ENCODE measurements at regions not wholly inside any gene's neighbourhood (a gene's known extent, or its start where the extent isn't known, plus 50 kb on each side); places are given as distances from the start of the nearest gene placed in this dataset.

DNA sequence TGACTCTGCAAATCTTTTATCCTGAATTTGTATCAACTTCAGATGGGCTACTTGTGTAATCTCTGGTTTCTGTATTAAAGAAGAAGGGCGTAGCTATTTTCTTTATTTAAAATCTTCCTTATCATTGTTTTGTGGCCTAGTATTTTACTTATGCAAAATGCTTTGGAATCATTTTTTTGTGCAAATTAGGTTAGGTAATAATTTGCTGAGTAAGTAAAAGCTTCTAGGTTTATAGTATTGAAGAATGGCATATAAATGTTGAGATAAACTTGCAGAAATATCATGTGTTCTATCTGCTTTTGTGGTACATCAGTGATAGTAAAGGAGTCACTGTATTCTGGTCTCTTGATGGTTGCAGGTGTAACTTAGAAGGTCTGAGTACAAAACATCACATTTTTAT is 197.2 kb upstream of the IL15 start:
- Histone ChIP-seq H3K9me3 (ENCODE audit: control insufficient read depth in 3 of 3, low read length in 3 of 3) (no peaks in the 10 kb centered on the region), H3K36me3 (ENCODE audit: control insufficient read depth in 3 of 3, insufficient read depth in 3 of 3, low read length in 3 of 3) (no peaks in the 10 kb centered on the region), H3K27ac (ENCODE audit: low read depth, low read length) (no peak overlapping the region), H3K27me3 (ENCODE audit: control insufficient read depth in 3 of 3, insufficient read depth in 3 of 3, low read length in 3 of 3) (no peaks in the 10 kb centered on the region), H3K4me1 (ENCODE audit: control insufficient read depth in 3 of 3, insufficient read depth in 3 of 3, low read length in 3 of 3) (no peaks in the 10 kb centered on the region), H3K9ac (ENCODE audit: low read depth in 1 of 3, low read length in 3 of 3) (no peak overlapping the region), H3K4me3 (ENCODE audit: low read length in 3 of 3) (no peak overlapping the region)

GRCh38 chr4:141447761-141448160 is 188.6 kb upstream of the IL15 start:
- no peaks in the 10 kb centered on the region for H3K9me3 ChIP-seq (ENCODE audit: control insufficient read depth in 3 of 3, low read length in 3 of 3)
- H3K9ac ChIP-seq (ENCODE audit: low read depth in 1 of 3, low read length in 3 of 3), result no peak overlapping the region
- H3K27ac ChIP-seq (ENCODE audit: low read depth, low read length), result no peak overlapping the region
- H3K36me3 ChIP-seq (ENCODE audit: control insufficient read depth in 3 of 3, insufficient read depth in 3 of 3, low read length in 3 of 3), result no peaks in the 10 kb centered on the region
- no peak overlapping the region for H3K4me3 ChIP-seq (ENCODE audit: low read length in 3 of 3)
- no peaks in the 10 kb centered on the region for H3K27me3 ChIP-seq (ENCODE audit: control insufficient read depth in 3 of 3, insufficient read depth in 3 of 3, low read length in 3 of 3)
- H3K4me1 ChIP-seq (ENCODE audit: control insufficient read depth in 3 of 3, insufficient read depth in 3 of 3, low read length in 3 of 3), result no peaks in the 10 kb centered on the region

- no peaks in the 10 kb centered on the region for H3K9me3 ChIP-seq (ENCODE audit: control insufficient read depth in 3 of 3, low read length in 3 of 3)
- H3K9ac ChIP-seq (ENCODE audit: low read depth in 1 of 3, low read length in 3 of 3), result no peak overlapping the region
- no peak overlapping the region for H3K4me3 ChIP-seq (ENCODE audit: low read length in 3 of 3)
- H3K36me3 ChIP-seq (ENCODE audit: control insufficient read depth in 3 of 3, insufficient read depth in 3 of 3, low read length in 3 of 3), result no peaks in the 10 kb centered on the region
- no peak overlapping the region for H3K27ac ChIP-seq (ENCODE audit: low read depth, low read length)
- no peaks in the 10 kb centered on the region for H3K4me1 ChIP-seq (ENCODE audit: control insufficient read depth in 3 of 3, insufficient read depth in 3 of 3, low read length in 3 of 3)
- no peaks in the 10 kb centered on the region for H3K27me3 ChIP-seq (ENCODE audit: control insufficient read depth in 3 of 3, insufficient read depth in 3 of 3, low read length in 3 of 3)
These were observed 187.9 kb upstream of the IL15 start for GRCh38 chr4:141448490-141448889.

DNA sequence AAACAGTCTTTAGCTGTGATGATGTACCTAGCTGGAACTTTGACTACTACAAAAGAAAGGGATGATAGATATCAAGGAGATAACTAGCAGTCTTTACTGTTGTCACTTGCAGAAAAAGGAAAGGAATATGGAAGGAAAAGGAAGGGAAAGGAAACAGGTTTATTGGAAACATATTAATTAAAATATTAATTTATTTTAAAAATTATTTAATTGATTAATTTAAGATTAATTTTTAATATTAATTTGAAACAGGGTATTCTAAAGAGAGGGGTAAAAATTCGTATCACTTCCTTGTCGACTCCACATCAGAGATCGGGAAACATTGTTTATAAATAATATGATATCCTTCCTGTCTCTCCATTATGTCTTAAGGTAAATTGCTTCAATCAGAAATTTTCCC is 186.5 kb upstream of the IL15 start:
- no peaks in the 10 kb centered on the region for H3K27me3 ChIP-seq (ENCODE audit: control insufficient read depth in 3 of 3, insufficient read depth in 3 of 3, low read length in 3 of 3)
- no peak overlapping the region for H3K4me3 ChIP-seq (ENCODE audit: low read length in 3 of 3)
- no peaks in the 10 kb centered on the region for H3K9me3 ChIP-seq (ENCODE audit: control insufficient read depth in 3 of 3, low read length in 3 of 3)
- no peaks in the 10 kb centered on the region for H3K4me1 ChIP-seq (ENCODE audit: control insufficient read depth in 3 of 3, insufficient read depth in 3 of 3, low read length in 3 of 3)
- H3K36me3 ChIP-seq (ENCODE audit: control insufficient read depth in 3 of 3, insufficient read depth in 3 of 3, low read length in 3 of 3), result no peaks in the 10 kb centered on the region
- no peak overlapping the region for H3K9ac ChIP-seq (ENCODE audit: low read depth in 1 of 3, low read length in 3 of 3)
- no peak overlapping the region for H3K27ac ChIP-seq (ENCODE audit: low read depth, low read length)

DNA sequence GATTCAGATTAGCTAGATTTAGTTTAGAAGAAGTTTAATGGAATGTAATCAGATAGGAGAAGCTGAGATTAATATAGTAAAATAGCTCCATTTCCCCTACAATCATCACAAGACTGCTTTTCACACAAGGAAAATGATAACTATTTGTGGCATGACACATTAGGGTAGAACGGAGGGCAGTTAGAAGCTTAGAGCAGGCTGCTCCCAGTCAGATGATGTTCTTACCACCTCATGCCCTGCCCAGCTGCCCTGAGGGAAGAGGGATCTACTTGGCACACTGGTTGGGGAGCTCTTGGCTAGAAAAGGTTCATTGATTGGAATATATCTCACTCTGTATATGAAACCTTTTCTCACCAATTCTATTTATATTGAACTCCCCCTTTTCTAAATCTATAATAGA is 180.7 kb upstream of the IL15 start:
- no peak overlapping the region for H3K9ac ChIP-seq (ENCODE audit: low read depth in 1 of 3, low read length in 3 of 3)
- H3K27me3 ChIP-seq (ENCODE audit: control insufficient read depth in 3 of 3, insufficient read depth in 3 of 3, low read length in 3 of 3), result no peaks in the 10 kb centered on the region
- H3K4me3 ChIP-seq (ENCODE audit: low read length in 3 of 3), result no peak overlapping the region
- no peaks in the 10 kb centered on the region for H3K4me1 ChIP-seq (ENCODE audit: control insufficient read depth in 3 of 3, insufficient read depth in 3 of 3, low read length in 3 of 3)
- no peaks in the 10 kb centered on the region for H3K36me3 ChIP-seq (ENCODE audit: control insufficient read depth in 3 of 3, insufficient read depth in 3 of 3, low read length in 3 of 3)
- no peak overlapping the region for H3K27ac ChIP-seq (ENCODE audit: low read depth, low read length)
- H3K9me3 ChIP-seq (ENCODE audit: control insufficient read depth in 3 of 3, low read length in 3 of 3), result no peaks in the 10 kb centered on the region

DNA sequence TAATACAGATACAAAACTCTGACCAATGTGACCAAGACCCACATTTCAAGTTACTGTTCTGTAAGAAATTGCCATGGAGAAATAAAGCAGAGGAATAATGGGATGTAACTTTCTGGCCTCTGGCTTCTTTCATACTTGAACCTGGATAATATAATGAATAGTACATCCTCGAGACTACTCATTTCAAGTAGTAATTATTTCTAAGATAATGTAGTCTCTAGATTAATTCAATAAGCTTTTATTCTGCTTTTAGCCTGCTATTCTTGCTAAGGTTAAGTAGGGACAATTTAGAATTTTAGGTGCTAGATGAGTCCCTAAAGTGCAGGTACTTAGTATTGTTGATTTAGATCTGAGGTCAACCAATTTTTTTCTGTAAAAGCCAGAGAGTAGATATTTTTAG is 178.7 kb upstream of the IL15 start:
- Histone ChIP-seq H3K9me3 (ENCODE audit: control insufficient read depth in 3 of 3, low read length in 3 of 3) (no peaks in the 10 kb centered on the region), H3K27ac (ENCODE audit: low read depth, low read length) (no peak overlapping the region), H3K4me1 (ENCODE audit: control insufficient read depth in 3 of 3, insufficient read depth in 3 of 3, low read length in 3 of 3) (no peaks in the 10 kb centered on the region), H3K4me3 (ENCODE audit: low read length in 3 of 3) (no peak overlapping the region), H3K36me3 (ENCODE audit: control insufficient read depth in 3 of 3, insufficient read depth in 3 of 3, low read length in 3 of 3) (no peaks in the 10 kb centered on the region), H3K9ac (ENCODE audit: low read depth in 1 of 3, low read length in 3 of 3) (no peak overlapping the region), H3K27me3 (ENCODE audit: control insufficient read depth in 3 of 3, insufficient read depth in 3 of 3, low read length in 3 of 3) (no peaks in the 10 kb centered on the region)

- no peaks in the 10 kb centered on the region for H3K9me3 ChIP-seq (ENCODE audit: control insufficient read depth in 3 of 3, low read length in 3 of 3)
- H3K4me3 ChIP-seq (ENCODE audit: low read length in 3 of 3), result no peak overlapping the region
- no peaks in the 10 kb centered on the region for H3K4me1 ChIP-seq (ENCODE audit: control insufficient read depth in 3 of 3, insufficient read depth in 3 of 3, low read length in 3 of 3)
- H3K9ac ChIP-seq (ENCODE audit: low read depth in 1 of 3, low read length in 3 of 3), result no peak overlapping the region
- H3K27ac ChIP-seq (ENCODE audit: low read depth, low read length), result no peak overlapping the region
- no peaks in the 10 kb centered on the region for H3K27me3 ChIP-seq (ENCODE audit: control insufficient read depth in 3 of 3, insufficient read depth in 3 of 3, low read length in 3 of 3)
- no peaks in the 10 kb centered on the region for H3K36me3 ChIP-seq (ENCODE audit: control insufficient read depth in 3 of 3, insufficient read depth in 3 of 3, low read length in 3 of 3)
These were observed 177.9 kb upstream of the IL15 start for GRCh38 chr4:141458501-141458900.

DNA sequence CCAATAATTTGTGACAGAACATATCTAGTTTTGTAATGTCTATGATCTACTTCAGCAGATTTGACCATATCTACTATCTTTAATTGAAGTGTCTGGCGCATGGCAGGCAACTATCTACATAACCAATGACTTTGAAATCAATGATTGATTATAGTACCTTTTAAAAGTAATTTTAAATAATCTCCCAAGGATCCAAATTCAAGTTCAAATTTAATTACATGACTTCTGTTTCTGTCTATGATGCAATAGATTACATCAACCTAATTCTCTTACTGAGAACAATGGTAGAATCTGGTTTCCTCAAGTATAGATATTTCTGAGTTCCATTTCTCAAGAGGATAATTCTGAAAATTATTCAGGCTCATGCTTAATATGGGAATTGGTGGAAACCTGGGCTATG is 177.4 kb upstream of the IL15 start:
- Histone ChIP-seq H3K4me3 (ENCODE audit: low read length in 3 of 3) (no peak overlapping the region), H3K4me1 (ENCODE audit: control insufficient read depth in 3 of 3, insufficient read depth in 3 of 3, low read length in 3 of 3) (no peaks in the 10 kb centered on the region), H3K9ac (ENCODE audit: low read depth in 1 of 3, low read length in 3 of 3) (no peak overlapping the region), H3K27me3 (ENCODE audit: control insufficient read depth in 3 of 3, insufficient read depth in 3 of 3, low read length in 3 of 3) (no peaks in the 10 kb centered on the region), H3K9me3 (ENCODE audit: control insufficient read depth in 3 of 3, low read length in 3 of 3) (no peaks in the 10 kb centered on the region), H3K36me3 (ENCODE audit: control insufficient read depth in 3 of 3, insufficient read depth in 3 of 3, low read length in 3 of 3) (no peaks in the 10 kb centered on the region), H3K27ac (ENCODE audit: low read depth, low read length) (no peak overlapping the region)

- no peak overlapping the region for H3K27ac ChIP-seq (ENCODE audit: low read depth, low read length)
- H3K9me3 ChIP-seq (ENCODE audit: control insufficient read depth in 3 of 3, low read length in 3 of 3), result no peaks in the 10 kb centered on the region
- H3K4me3 ChIP-seq (ENCODE audit: low read length in 3 of 3), result no peak overlapping the region
- no peak overlapping the region for H3K9ac ChIP-seq (ENCODE audit: low read depth in 1 of 3, low read length in 3 of 3)
- no peaks in the 10 kb centered on the region for H3K4me1 ChIP-seq (ENCODE audit: control insufficient read depth in 3 of 3, insufficient read depth in 3 of 3, low read length in 3 of 3)
- no peaks in the 10 kb centered on the region for H3K27me3 ChIP-seq (ENCODE audit: control insufficient read depth in 3 of 3, insufficient read depth in 3 of 3, low read length in 3 of 3)
- no peaks in the 10 kb centered on the region for H3K36me3 ChIP-seq (ENCODE audit: control insufficient read depth in 3 of 3, insufficient read depth in 3 of 3, low read length in 3 of 3)
These were observed 174.0 kb upstream of the IL15 start for GRCh38 chr4:141462361-141462760.

GRCh38 chr4:141463678-141464077 is 172.7 kb upstream of the IL15 start:
- Histone ChIP-seq H3K4me3 (ENCODE audit: low read length in 3 of 3) (no peak overlapping the region), H3K9me3 (ENCODE audit: control insufficient read depth in 3 of 3, low read length in 3 of 3) (no peaks in the 10 kb centered on the region), H3K9ac (ENCODE audit: low read depth in 1 of 3, low read length in 3 of 3) (no peak overlapping the region), H3K27ac (ENCODE audit: low read depth, low read length) (no peak overlapping the region), H3K4me1 (ENCODE audit: control insufficient read depth in 3 of 3, insufficient read depth in 3 of 3, low read length in 3 of 3) (no peaks in the 10 kb centered on the region), H3K27me3 (ENCODE audit: control insufficient read depth in 3 of 3, insufficient read depth in 3 of 3, low read length in 3 of 3) (no peaks in the 10 kb centered on the region), H3K36me3 (ENCODE audit: control insufficient read depth in 3 of 3, insufficient read depth in 3 of 3, low read length in 3 of 3) (no peaks in the 10 kb centered on the region)

DNA sequence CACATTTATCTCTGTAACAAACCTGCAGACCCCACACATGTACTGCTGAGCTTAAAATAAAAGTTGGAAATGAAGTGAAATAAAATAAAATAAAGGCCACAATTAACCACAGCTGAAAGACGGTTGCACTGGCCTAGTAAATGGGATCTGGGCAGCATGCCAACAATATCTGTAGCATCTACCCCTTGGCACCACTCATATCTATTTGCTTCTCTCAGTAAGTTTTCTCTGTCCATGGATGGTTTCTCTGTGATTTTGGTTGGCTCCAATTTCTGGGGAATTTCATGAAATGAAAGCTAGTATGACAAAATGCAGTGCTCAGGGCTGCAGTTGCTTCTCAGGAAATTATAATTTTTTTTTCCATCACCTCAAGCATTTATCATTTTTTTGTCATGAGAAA is 172.0 kb upstream of the IL15 start:
- no peak overlapping the region for H3K27ac ChIP-seq (ENCODE audit: low read depth, low read length)
- no peaks in the 10 kb centered on the region for H3K9me3 ChIP-seq (ENCODE audit: control insufficient read depth in 3 of 3, low read length in 3 of 3)
- no peaks in the 10 kb centered on the region for H3K27me3 ChIP-seq (ENCODE audit: control insufficient read depth in 3 of 3, insufficient read depth in 3 of 3, low read length in 3 of 3)
- no peaks in the 10 kb centered on the region for H3K4me1 ChIP-seq (ENCODE audit: control insufficient read depth in 3 of 3, insufficient read depth in 3 of 3, low read length in 3 of 3)
- H3K9ac ChIP-seq (ENCODE audit: low read depth in 1 of 3, low read length in 3 of 3), result no peak overlapping the region
- no peaks in the 10 kb centered on the region for H3K36me3 ChIP-seq (ENCODE audit: control insufficient read depth in 3 of 3, insufficient read depth in 3 of 3, low read length in 3 of 3)
- H3K4me3 ChIP-seq (ENCODE audit: low read length in 3 of 3), result no peak overlapping the region

Data from skeletal muscle tissue (tissue), 3 donors.